ENCODE measurements at regions not wholly inside any gene's neighbourhood (a gene's known extent, or its start where the extent isn't known, plus 50 kb on each side); places are given as distances from the start of the nearest gene placed in this dataset.

DNA sequence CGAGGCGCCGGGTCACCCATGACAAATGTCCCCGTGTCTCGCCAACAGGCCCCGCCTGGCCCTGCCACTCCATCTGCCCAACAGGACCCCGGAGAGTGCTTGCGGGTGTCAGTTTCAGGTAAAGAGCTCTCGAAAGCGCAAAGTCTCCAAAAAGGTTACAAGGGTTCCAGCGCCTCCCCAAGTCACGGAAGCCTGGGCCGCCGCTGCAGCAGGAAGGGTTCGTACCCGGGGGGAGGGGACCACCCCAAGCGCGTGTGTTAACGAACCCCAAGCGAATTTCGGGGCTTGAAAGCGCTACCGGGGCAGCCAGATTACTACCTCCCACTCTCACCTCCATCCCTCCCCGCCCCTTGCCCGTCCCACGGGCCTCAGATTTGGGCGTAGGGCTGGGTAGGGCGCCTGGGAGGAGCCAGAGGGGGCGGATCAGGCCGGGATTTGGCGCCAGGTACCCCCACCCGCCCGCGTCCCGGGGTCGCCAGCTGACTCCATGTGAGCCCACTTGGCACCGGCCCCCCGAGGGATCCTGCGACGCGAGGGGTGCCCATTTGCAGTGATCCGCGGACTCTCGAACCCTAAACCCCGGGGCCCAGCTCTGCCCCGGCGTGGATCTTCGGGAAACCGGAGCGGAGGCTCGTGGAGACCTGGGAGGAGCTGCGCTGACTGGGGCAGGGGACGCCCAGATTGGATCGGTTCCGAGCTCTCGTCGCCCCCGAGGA is 85.9 kb downstream of the NR2F2 start:
- Histone ChIP-seq H3K4me1 (no peaks in the 10 kb centered on the region), H3K36me3 (ENCODE audit: control insufficient read depth, insufficient read depth, low read length) (no peaks in the 10 kb centered on the region), H3K27me3 (replicated peaks; ENCODE audit: control insufficient read depth, insufficient read depth, low read length) (peaks cover 3% of the 10 kb centered on the region; the same call in 1 of the 2 replicates), H3K4me3 (ENCODE audit: low read depth, low read length) (no peak overlapping the region), H3K9me3 (no peaks in the 10 kb centered on the region)
- intact Hi-C loops (cut with micrococcal nuclease; ENCODE audit: unreplicated experiment) = no loop called here
- no TSS peak for BruUV-seq (replicated peaks)
- Mint-ChIP-seq H3K36me3 (ENCODE audit: insufficient read depth, unreplicated experiment) (no peaks in the 10 kb centered on the region), H3K27me3 (ENCODE audit: insufficient read depth, unreplicated experiment) (peaks cover 32% of the 10 kb centered on the region), H3K4me1 (ENCODE audit: low read depth, unreplicated experiment) (peaks cover 12% of the 10 kb centered on the region), H3K4me3 (ENCODE audit: unreplicated experiment) (peak overlapping the region; percentile 63), H3K9me3 (ENCODE audit: unreplicated experiment) (no peaks in the 10 kb centered on the region), H3K27ac (ENCODE audit: unreplicated experiment) (no peak overlapping the region)
- ChIA-PET CTCF (interaction anchor here (0.6 kb wide), 1 partner anchor 14 kb away, joined by 3 read pairs; no protein-coding TSS in a partner anchor), POLR2A (no interaction called here)
- TF ChIP-seq, protein P1, sequence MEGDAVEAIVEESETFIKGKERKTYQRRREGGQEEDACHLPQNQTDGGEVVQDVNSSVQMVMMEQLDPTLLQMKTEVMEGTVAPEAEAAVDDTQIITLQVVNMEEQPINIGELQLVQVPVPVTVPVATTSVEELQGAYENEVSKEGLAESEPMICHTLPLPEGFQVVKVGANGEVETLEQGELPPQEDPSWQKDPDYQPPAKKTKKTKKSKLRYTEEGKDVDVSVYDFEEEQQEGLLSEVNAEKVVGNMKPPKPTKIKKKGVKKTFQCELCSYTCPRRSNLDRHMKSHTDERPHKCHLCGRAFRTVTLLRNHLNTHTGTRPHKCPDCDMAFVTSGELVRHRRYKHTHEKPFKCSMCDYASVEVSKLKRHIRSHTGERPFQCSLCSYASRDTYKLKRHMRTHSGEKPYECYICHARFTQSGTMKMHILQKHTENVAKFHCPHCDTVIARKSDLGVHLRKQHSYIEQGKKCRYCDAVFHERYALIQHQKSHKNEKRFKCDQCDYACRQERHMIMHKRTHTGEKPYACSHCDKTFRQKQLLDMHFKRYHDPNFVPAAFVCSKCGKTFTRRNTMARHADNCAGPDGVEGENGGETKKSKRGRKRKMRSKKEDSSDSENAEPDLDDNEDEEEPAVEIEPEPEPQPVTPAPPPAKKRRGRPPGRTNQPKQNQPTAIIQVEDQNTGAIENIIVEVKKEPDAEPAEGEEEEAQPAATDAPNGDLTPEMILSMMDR (IDR thresholded peaks at IDR 0.05; ENCODE audit: insufficient read depth in 1 of 2, low read depth in 1 of 2, low read length in 1 of 2, severe bottlenecking in 1 of 2, unreplicated experiment in 1 of 2) = no peak
- DNase-seq = no peak

DNA sequence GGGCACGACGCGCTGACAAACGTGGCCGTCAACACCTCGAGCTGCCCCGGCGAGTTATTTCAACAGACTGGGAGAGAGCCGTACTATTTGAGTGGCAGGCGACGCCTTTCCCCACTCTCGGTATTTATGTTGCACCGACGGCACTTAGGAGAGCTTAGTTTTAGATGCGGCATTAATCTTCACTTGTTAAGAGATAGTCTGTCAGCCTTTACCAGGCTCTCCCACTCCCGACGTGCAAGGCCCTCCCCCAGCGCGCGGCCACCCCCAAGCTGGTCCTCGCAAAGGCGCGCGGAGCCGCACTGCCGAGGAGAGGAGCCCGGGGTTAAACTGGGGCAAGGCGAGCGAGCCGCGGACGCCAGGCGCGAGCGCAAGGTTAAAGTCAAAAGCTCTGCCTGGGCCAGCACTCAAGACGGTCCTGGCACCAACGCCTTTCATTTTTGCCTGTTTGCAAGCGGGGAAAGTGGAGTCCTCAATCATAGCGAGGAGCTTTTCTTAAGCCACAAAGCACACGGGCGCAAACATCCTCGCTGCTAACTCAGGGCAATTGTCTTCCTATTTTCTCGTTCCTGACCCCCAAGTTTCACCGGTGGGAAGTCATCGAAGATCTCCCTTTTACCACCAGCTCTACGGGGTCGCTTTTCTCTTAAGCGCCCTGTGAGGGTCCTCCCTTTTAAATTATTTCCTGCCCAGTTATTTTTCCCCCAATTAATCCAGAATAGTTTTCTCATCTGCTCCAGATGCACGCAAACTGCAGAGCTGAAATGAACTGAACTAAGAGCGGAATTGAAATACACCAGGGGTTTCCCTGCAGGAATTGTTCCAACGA is 86.6 kb downstream of the NR2F2 start:
- no peaks in the 10 kb centered on the region for H3K36me3 ChIP-seq (ENCODE audit: control insufficient read depth, insufficient read depth, low read length)
- no peaks in the 10 kb centered on the region for H3K9me3 ChIP-seq
- DNase-seq = peak in 1 of 2 experiments; percentile 10
- peaks cover 3% of the 10 kb centered on the region; the same call in 1 of the 2 replicates for H3K27me3 ChIP-seq (replicated peaks; ENCODE audit: control insufficient read depth, insufficient read depth, low read length)
- H3K4me3 Mint-ChIP-seq (ENCODE audit: unreplicated experiment) = peak overlapping the region; percentile 63
- peaks cover 20% of the 10 kb centered on the region for H3K4me1 Mint-ChIP-seq (ENCODE audit: low read depth, unreplicated experiment)
- intact Hi-C loops (cut with micrococcal nuclease; ENCODE audit: unreplicated experiment) = no loop called here
- TF ChIP-seq, protein P1 (IDR thresholded peaks at IDR 0.05; ENCODE audit: insufficient read depth in 1 of 2, low read depth in 1 of 2, low read length in 1 of 2, severe bottlenecking in 1 of 2, unreplicated experiment in 1 of 2) = no peak
- POLR2A ChIA-PET = no interaction called here
- no peak overlapping the region for H3K27ac Mint-ChIP-seq (ENCODE audit: unreplicated experiment)
- no TSS peak for BruUV-seq (replicated peaks)
- no peaks in the 10 kb centered on the region for H3K9me3 Mint-ChIP-seq (ENCODE audit: unreplicated experiment)
- CTCF ChIA-PET = no interaction called here
- 0 out of 2 replicates have a peak overlapping the region, but pooled peaks have one; percentile 1 for H3K4me3 ChIP-seq (ENCODE audit: low read depth, low read length)
- no peaks in the 10 kb centered on the region for H3K36me3 Mint-ChIP-seq (ENCODE audit: insufficient read depth, unreplicated experiment)
- H3K27me3 Mint-ChIP-seq (ENCODE audit: insufficient read depth, unreplicated experiment) = peaks cover 27% of the 10 kb centered on the region
- no peaks in the 10 kb centered on the region for H3K4me1 ChIP-seq

- TF ChIP-seq, protein P1 (IDR thresholded peaks at IDR 0.05; ENCODE audit: insufficient read depth in 1 of 2, low read depth in 1 of 2, low read length in 1 of 2, severe bottlenecking in 1 of 2, unreplicated experiment in 1 of 2) = no peak
- Histone ChIP-seq H3K27me3 (replicated peaks; ENCODE audit: control insufficient read depth, insufficient read depth, low read length) (peaks cover 3% of the 10 kb centered on the region; the same call in 1 of the 2 replicates), H3K4me1 (no peaks in the 10 kb centered on the region), H3K36me3 (ENCODE audit: control insufficient read depth, insufficient read depth, low read length) (no peaks in the 10 kb centered on the region), H3K9me3 (no peaks in the 10 kb centered on the region), H3K4me3 (ENCODE audit: low read depth, low read length) (no peak overlapping the region)
- Mint-ChIP-seq H3K9me3 (ENCODE audit: unreplicated experiment) (no peaks in the 10 kb centered on the region), H3K36me3 (ENCODE audit: insufficient read depth, unreplicated experiment) (no peaks in the 10 kb centered on the region), H3K4me3 (ENCODE audit: unreplicated experiment) (peak overlapping the region; percentile 63), H3K4me1 (ENCODE audit: low read depth, unreplicated experiment) (peaks cover 22% of the 10 kb centered on the region), H3K27me3 (ENCODE audit: insufficient read depth, unreplicated experiment) (peaks cover 24% of the 10 kb centered on the region), H3K27ac (ENCODE audit: unreplicated experiment) (no peak overlapping the region)
- ChIA-PET CTCF (no interaction called here), POLR2A (no interaction called here)
- DNase-seq = no peak
- intact Hi-C loops (cut with micrococcal nuclease; ENCODE audit: unreplicated experiment) = no loop called here
- no TSS peak for BruUV-seq (replicated peaks)
Observed at GRCh38 chr15:96417760-96418130, 87.2 kb downstream of the NR2F2 start.
